Transverse colon (tissue), 4 donors: ENCODE measurements at regions not wholly inside any gene's neighbourhood (a gene's known extent, or its start where the extent isn't known, plus 50 kb on each side); places are given as distances from the start of the nearest gene placed in this dataset.

Experiments
- CTCF ChIP-seq, 5 experiments: fragments of 200-600 bp in 3 of 5; fragments of 450-650 bp in 2 of 5; sonication (generic) in 3 of 5; IDR thresholded peaks; 1 replicate in 2 of 5; 2 replicates in 3 of 5; pipeline ENCODE4 v1.5.1; 2016 to 2017; ENCODE audit warnings: antibody characterized with exemption in 5 of 5, inconsistent platforms in 3 of 5, mild to moderate bottlenecking in 2 of 5, moderate library complexity in 1 of 5
- EP300 ChIP-seq: sonication (generic); formaldehyde crosslinking; IDR thresholded peaks from one replicate; pipeline ENCODE4 v1.6.1; 2017; ENCODE audit warnings: antibody characterized with exemption, low read depth
- POLR2A ChIP-seq: fragments of 450-650 bp; IDR thresholded peaks from one replicate; pipeline ENCODE4 v1.6.1; 2016; ENCODE audit warnings: antibody characterized with exemption, mild to moderate bottlenecking, moderate library complexity
- POLR2AphosphoS5 ChIP-seq, 3 donors: sonication (generic); formaldehyde crosslinking; IDR thresholded peaks; one replicate each; pipeline ENCODE4 v1.6.1; 2016; ENCODE audit warnings: antibody characterized with exemption in 3 of 3

GRCh38 chr2:103734911-103735310 lies 973.1 kb downstream of the TMEM182 start:
- TF ChIP-seq CTCF (IDR thresholded peaks at IDR 0.05) (no peak), POLR2A (no peak), POLR2AphosphoS5 (IDR thresholded peaks at IDR 0.05) (no peak), EP300 (no peak)
